ENCODE measurements at regions not wholly inside any gene's neighbourhood (a gene's known extent, or its start where the extent isn't known, plus 50 kb on each side); places are given as distances from the start of the nearest gene placed in this dataset.

- no peak overlapping the region for H3K27ac Mint-ChIP-seq
- H3K36me3 Mint-ChIP-seq (ENCODE audit: low read depth): no peaks in the 10 kb centered on the region
- H3K27me3 Mint-ChIP-seq (ENCODE audit: low read depth): no peaks in the 10 kb centered on the region
- TF ChIP-seq, protein P1, sequence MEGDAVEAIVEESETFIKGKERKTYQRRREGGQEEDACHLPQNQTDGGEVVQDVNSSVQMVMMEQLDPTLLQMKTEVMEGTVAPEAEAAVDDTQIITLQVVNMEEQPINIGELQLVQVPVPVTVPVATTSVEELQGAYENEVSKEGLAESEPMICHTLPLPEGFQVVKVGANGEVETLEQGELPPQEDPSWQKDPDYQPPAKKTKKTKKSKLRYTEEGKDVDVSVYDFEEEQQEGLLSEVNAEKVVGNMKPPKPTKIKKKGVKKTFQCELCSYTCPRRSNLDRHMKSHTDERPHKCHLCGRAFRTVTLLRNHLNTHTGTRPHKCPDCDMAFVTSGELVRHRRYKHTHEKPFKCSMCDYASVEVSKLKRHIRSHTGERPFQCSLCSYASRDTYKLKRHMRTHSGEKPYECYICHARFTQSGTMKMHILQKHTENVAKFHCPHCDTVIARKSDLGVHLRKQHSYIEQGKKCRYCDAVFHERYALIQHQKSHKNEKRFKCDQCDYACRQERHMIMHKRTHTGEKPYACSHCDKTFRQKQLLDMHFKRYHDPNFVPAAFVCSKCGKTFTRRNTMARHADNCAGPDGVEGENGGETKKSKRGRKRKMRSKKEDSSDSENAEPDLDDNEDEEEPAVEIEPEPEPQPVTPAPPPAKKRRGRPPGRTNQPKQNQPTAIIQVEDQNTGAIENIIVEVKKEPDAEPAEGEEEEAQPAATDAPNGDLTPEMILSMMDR (IDR thresholded peaks at IDR 0.05; ENCODE audit: unreplicated experiment in 3 of 3): no peak
- H3K4me3 Mint-ChIP-seq: no peak overlapping the region
- peaks cover 11% of the 10 kb centered on the region for H3K9me3 Mint-ChIP-seq
- no peaks in the 10 kb centered on the region for H3K4me1 Mint-ChIP-seq
Measured at GRCh38 chr18:1982056-1982455, 589.2 kb downstream of the METTL4 start.

DNA sequence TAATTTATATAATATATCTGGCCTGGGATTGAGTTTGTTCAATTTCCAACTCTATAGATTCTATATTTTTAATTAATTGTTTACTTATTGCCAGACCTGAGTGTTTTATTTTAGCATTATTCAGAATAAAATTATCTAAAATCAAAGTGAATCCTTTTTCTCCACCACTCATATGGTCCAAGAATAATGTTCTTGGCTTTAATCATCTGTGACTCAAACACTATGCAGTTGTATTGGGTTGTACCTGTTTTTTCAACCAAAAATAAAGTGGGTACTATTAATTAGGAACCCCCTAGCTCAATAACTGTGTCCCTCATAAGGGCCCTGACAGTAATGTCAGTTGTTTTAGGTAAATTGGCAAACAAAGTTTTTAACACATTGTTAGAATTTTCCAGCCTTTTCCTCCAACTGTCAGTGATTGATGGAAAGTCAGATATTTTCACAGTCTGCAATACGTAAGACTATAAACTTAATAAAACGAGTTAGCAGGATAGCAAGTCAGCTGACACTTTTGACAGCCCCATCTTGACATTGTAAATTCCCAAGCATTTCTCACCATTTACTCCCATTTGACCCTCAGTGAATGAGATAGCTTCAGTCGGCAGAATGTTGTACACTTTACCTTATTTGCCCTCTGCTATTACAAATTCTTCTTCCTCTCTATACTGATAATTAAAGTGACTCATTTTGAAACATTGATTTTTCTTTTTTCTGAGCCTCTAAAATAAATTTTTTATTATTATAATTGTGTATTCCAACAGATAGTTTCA lies 587.4 kb downstream of the METTL4 start:
- Mint-ChIP-seq H3K4me1 (no peaks in the 10 kb centered on the region), H3K9me3 (peaks cover 11% of the 10 kb centered on the region), H3K27me3 (ENCODE audit: low read depth) (no peaks in the 10 kb centered on the region), H3K4me3 (no peak overlapping the region), H3K36me3 (ENCODE audit: low read depth) (no peaks in the 10 kb centered on the region), H3K27ac (no peak overlapping the region)
- TF ChIP-seq, protein P1 (IDR thresholded peaks at IDR 0.05; ENCODE audit: unreplicated experiment in 3 of 3): no peak

DNA sequence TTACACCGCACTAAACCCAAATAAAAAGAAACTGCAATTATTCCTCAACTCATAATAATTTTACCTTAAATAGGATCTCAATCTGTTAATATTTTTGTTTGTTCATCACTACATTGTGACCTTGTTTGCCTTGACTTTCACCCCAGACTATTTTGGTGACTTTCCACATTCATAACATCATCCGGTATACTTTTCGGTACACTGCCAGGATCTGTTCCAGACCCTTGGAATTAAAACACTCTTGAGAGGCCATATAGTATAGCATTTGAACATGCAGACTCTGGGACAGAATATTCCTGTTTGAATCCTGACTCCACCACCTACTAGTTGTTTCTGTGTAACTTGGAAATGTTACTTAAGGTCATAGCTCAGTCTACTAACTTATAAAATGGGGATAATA lies 577.4 kb downstream of the METTL4 start:
- TF ChIP-seq, protein P1 (IDR thresholded peaks at IDR 0.05; ENCODE audit: unreplicated experiment in 3 of 3): no peak
- no peaks in the 10 kb centered on the region for H3K36me3 Mint-ChIP-seq (ENCODE audit: low read depth)
- H3K4me1 Mint-ChIP-seq: no peaks in the 10 kb centered on the region
- no peak overlapping the region for H3K4me3 Mint-ChIP-seq
- H3K9me3 Mint-ChIP-seq: no peaks in the 10 kb centered on the region
- peaks cover 3% of the 10 kb centered on the region for H3K27me3 Mint-ChIP-seq (ENCODE audit: low read depth)
- no peak overlapping the region for H3K27ac Mint-ChIP-seq

DNA sequence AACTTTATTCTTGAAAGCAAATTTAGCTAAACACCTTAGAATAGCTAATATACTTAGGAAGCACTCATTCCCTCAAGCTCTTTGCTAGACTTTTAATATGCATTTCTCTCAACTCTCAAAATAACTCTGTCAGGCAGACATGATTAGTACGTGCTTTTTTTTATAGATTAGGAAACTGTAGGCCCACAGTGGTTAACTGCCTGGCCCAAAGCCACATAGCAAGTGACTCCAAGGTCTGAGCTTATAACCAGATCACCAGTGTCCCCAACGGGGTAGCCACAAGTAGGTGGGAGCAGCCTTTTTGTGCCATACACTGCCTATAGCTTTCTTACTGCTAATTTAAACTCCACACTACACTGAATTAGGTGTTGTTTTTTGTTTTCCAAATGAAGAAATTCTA lies 576.8 kb downstream of the METTL4 start:
- no peaks in the 10 kb centered on the region for H3K9me3 Mint-ChIP-seq
- no peaks in the 10 kb centered on the region for H3K4me1 Mint-ChIP-seq
- peaks cover 3% of the 10 kb centered on the region for H3K27me3 Mint-ChIP-seq (ENCODE audit: low read depth)
- TF ChIP-seq, protein P1 (IDR thresholded peaks at IDR 0.05; ENCODE audit: unreplicated experiment in 3 of 3): no peak
- H3K36me3 Mint-ChIP-seq (ENCODE audit: low read depth): no peaks in the 10 kb centered on the region
- H3K27ac Mint-ChIP-seq: no peak overlapping the region
- no peak overlapping the region for H3K4me3 Mint-ChIP-seq

- Mint-ChIP-seq H3K27ac (no peak overlapping the region), H3K9me3 (no peaks in the 10 kb centered on the region), H3K36me3 (ENCODE audit: low read depth) (no peaks in the 10 kb centered on the region), H3K4me1 (no peaks in the 10 kb centered on the region), H3K4me3 (no peak overlapping the region), H3K27me3 (ENCODE audit: low read depth) (peaks cover 3% of the 10 kb centered on the region)
- TF ChIP-seq, protein P1 (IDR thresholded peaks at IDR 0.05; ENCODE audit: unreplicated experiment in 3 of 3): no peak
Measured at GRCh38 chr18:1995041-1995612, 576.2 kb downstream of the METTL4 start.

DNA sequence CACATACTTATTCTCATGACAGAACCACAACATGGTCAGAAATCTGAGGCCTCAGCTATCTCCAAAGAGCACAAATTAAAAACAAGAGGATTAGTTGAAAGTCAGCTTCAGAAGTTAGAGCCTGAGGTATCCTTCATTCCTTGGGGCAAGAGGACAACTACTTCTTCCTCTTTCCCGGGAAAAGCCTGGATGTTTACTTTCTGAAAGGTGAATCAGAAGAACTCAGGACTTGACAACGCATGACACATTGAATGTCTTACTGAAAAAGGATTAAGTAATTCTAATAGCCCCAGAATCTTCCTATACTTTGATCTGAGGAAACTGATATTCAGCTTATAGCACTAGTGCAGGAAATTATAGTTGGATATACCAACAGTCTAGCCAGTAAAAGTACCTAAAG lies 573.2 kb downstream of the METTL4 start:
- Mint-ChIP-seq H3K4me1 (peaks cover 15% of the 10 kb centered on the region), H3K27me3 (ENCODE audit: low read depth) (peaks cover 3% of the 10 kb centered on the region), H3K27ac (no peak overlapping the region), H3K36me3 (ENCODE audit: low read depth) (no peaks in the 10 kb centered on the region), H3K4me3 (no peak overlapping the region), H3K9me3 (no peaks in the 10 kb centered on the region)
- TF ChIP-seq, protein P1 (IDR thresholded peaks at IDR 0.05; ENCODE audit: unreplicated experiment in 3 of 3): no peak

Measured in nephron (organoid).